ENCODE measurements at regions not wholly inside any gene's neighbourhood (a gene's known extent, or its start where the extent isn't known, plus 50 kb on each side); places are given as distances from the start of the nearest gene placed in this dataset.
A peak's percentile ranks its signal among the peaks of the same experiment; 100 is the strongest.

DNA sequence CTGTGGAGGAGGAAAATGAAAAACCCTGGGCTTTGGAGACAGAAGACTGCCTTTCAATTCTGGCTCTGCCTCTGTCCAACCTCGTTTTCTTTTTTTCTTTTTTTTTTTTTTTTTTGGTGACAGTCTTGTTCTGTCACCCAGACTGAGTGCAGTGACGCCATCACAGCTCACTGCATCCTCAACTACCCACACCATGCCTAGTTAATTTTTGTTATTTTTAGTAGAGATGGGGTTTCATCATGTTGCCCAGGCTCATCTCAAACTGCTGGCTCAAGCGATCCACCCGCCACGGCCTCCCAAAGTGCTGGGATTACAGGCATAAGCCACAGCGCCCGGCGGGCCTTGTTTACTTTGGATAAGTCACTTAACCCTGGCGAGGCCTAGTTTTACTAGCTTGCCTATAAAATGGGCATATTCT lies 66.3 kb upstream of the SLC25A26 start:
- no peaks in the 10 kb centered on the region for H3K27me3 Mint-ChIP-seq (ENCODE audit: unreplicated experiment)
- TF ChIP-seq, protein P1, sequence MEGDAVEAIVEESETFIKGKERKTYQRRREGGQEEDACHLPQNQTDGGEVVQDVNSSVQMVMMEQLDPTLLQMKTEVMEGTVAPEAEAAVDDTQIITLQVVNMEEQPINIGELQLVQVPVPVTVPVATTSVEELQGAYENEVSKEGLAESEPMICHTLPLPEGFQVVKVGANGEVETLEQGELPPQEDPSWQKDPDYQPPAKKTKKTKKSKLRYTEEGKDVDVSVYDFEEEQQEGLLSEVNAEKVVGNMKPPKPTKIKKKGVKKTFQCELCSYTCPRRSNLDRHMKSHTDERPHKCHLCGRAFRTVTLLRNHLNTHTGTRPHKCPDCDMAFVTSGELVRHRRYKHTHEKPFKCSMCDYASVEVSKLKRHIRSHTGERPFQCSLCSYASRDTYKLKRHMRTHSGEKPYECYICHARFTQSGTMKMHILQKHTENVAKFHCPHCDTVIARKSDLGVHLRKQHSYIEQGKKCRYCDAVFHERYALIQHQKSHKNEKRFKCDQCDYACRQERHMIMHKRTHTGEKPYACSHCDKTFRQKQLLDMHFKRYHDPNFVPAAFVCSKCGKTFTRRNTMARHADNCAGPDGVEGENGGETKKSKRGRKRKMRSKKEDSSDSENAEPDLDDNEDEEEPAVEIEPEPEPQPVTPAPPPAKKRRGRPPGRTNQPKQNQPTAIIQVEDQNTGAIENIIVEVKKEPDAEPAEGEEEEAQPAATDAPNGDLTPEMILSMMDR (IDR thresholded peaks at IDR 0.05; ENCODE audit: partially characterized antibody, unreplicated experiment) = no peak
- no peak overlapping the region for H3K4me3 Mint-ChIP-seq (ENCODE audit: unreplicated experiment)
- H3K4me1 Mint-ChIP-seq (ENCODE audit: low read depth, unreplicated experiment) = peaks cover 9% of the 10 kb centered on the region
- H3K36me3 Mint-ChIP-seq (ENCODE audit: unreplicated experiment) = no peaks in the 10 kb centered on the region
- DNase-seq = no peak
- no peaks in the 10 kb centered on the region for H3K9me3 Mint-ChIP-seq (ENCODE audit: unreplicated experiment)
- H3K27ac Mint-ChIP-seq (ENCODE audit: unreplicated experiment) = no peak overlapping the region

DNA sequence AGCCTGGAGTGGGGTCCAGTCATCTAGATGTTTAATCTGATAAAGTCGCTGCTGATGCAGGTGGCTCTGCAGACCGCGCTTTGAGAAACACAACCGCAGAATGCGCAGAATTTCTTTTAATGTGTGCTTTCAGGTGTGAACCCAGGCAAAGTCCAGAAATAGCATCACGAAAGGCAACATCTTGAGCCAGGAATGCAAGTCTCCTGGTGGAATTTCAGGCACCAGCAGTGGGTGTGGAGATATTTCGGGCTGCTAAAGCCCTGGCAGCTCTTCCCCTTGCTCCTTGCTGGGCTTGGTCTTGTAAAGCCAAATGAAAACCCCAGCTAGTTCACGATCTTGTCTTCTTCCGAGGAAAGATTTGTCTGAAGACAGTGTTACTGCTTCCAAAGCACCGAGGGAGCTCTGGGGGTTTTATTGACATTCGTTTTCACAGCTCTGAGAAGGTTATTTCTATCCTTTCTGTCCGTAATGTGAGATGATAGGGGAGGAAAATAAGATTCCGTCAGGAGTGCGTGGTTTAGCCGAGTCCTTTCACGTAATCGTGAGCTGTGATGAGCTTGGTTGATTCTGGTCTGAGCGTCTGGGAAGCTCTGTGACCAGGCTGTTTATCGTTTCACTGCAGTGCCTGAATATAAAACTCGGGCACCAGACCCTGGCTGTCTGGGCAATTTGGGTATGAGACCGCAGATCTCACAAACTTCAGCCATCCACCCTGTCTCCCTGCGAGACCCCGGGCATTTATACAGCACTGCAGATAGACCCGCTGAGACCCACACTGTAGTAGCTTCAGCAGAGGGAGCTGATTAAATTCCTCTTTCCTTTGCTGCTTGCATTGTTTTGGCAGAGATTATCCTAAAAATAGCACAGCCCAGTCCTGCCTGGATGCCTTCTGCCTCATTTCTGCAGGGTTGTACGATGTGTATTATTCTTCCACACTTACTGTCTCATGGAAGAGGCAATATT lies 67.0 kb upstream of the SLC25A26 start:
- no peaks in the 10 kb centered on the region for H3K36me3 Mint-ChIP-seq (ENCODE audit: unreplicated experiment)
- no peak overlapping the region for H3K4me3 Mint-ChIP-seq (ENCODE audit: unreplicated experiment)
- peaks cover 9% of the 10 kb centered on the region for H3K4me1 Mint-ChIP-seq (ENCODE audit: low read depth, unreplicated experiment)
- DNase-seq = no peak
- no peaks in the 10 kb centered on the region for H3K27me3 Mint-ChIP-seq (ENCODE audit: unreplicated experiment)
- TF ChIP-seq, protein P1 (IDR thresholded peaks at IDR 0.05; ENCODE audit: partially characterized antibody, unreplicated experiment) = no peak
- no peaks in the 10 kb centered on the region for H3K9me3 Mint-ChIP-seq (ENCODE audit: unreplicated experiment)
- peak overlapping the region; percentile 28 for H3K27ac Mint-ChIP-seq (ENCODE audit: unreplicated experiment)

DNA sequence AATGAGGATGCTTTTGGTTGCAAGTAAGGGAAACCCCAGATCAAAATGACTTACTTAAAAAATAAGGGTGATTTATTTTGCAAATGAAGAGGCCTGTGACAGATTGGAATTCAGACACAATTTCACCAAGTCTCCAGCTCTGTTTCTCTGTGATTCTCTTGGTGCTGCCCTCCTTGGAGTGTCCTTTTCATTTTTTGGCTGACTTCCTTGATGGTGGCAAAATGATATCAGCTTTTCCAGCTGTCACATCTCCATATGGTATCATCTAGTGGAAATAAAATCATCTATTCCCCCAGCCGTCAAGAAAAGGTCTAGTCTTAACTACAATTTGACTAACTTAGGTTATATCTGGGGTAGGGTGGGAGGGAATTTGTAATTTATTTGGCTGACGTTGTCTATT lies 68.5 kb upstream of the SLC25A26 start:
- H3K27me3 Mint-ChIP-seq (ENCODE audit: unreplicated experiment) = no peaks in the 10 kb centered on the region
- TF ChIP-seq, protein P1 (IDR thresholded peaks at IDR 0.05; ENCODE audit: partially characterized antibody, unreplicated experiment) = no peak
- H3K27ac Mint-ChIP-seq (ENCODE audit: unreplicated experiment) = no peak overlapping the region
- DNase-seq = no peak
- H3K36me3 Mint-ChIP-seq (ENCODE audit: unreplicated experiment) = no peaks in the 10 kb centered on the region
- H3K4me3 Mint-ChIP-seq (ENCODE audit: unreplicated experiment) = no peak overlapping the region
- H3K9me3 Mint-ChIP-seq (ENCODE audit: unreplicated experiment) = no peaks in the 10 kb centered on the region
- peaks cover 9% of the 10 kb centered on the region for H3K4me1 Mint-ChIP-seq (ENCODE audit: low read depth, unreplicated experiment)

DNA sequence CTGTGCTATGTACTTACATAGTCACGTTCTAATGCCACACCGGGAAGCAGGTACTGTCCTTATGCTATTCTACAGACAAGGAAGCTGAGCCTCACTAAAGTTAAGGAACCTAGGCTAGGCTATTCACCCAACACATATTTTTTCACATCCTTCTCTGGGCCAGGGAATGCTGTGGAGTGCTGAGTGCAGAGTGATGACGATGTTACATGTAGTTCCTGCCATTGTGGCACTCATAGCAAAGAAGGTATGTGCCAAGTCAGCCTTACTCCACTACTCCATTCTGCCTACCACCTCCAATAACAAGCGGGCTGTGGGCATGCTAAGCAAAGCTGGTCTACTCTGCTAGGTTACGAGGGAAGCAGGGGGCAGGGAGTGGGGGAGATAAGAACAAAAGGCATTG lies 69.8 kb upstream of the SLC25A26 start:
- TF ChIP-seq, protein P1 (IDR thresholded peaks at IDR 0.05; ENCODE audit: partially characterized antibody, unreplicated experiment) = no peak
- Mint-ChIP-seq H3K27ac (ENCODE audit: unreplicated experiment) (no peak overlapping the region), H3K4me1 (ENCODE audit: low read depth, unreplicated experiment) (peaks cover 9% of the 10 kb centered on the region), H3K27me3 (ENCODE audit: unreplicated experiment) (no peaks in the 10 kb centered on the region), H3K36me3 (ENCODE audit: unreplicated experiment) (no peaks in the 10 kb centered on the region), H3K4me3 (ENCODE audit: unreplicated experiment) (no peak overlapping the region), H3K9me3 (ENCODE audit: unreplicated experiment) (no peaks in the 10 kb centered on the region)
- no peak for DNase-seq

DNA sequence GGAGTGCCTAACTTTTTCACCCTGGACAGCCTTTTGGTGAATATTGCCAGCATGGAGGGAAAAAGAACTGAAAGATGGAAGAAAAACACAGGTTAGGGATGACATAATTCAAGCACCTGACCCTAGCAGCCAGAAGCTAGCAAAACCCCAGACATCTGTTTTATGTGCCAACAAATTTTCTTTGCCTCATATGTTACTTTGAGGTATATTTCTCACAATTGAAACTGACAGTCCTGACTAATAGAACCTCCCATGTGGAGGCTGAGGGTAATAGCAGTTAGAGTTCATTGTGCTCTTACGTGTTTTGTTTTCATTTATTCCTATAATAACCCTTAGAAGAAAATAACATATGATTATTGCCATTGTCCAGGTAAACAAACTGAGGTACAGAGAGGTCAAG lies 71.5 kb upstream of the SLC25A26 start:
- no peaks in the 10 kb centered on the region for H3K9me3 Mint-ChIP-seq (ENCODE audit: unreplicated experiment)
- H3K27me3 Mint-ChIP-seq (ENCODE audit: unreplicated experiment) = no peaks in the 10 kb centered on the region
- DNase-seq = no peak
- TF ChIP-seq, protein P1 (IDR thresholded peaks at IDR 0.05; ENCODE audit: partially characterized antibody, unreplicated experiment) = no peak
- no peak overlapping the region for H3K27ac Mint-ChIP-seq (ENCODE audit: unreplicated experiment)
- peaks cover 16% of the 10 kb centered on the region for H3K4me1 Mint-ChIP-seq (ENCODE audit: low read depth, unreplicated experiment)
- no peaks in the 10 kb centered on the region for H3K36me3 Mint-ChIP-seq (ENCODE audit: unreplicated experiment)
- no peak overlapping the region for H3K4me3 Mint-ChIP-seq (ENCODE audit: unreplicated experiment)
